ENCODE measurements at regions not wholly inside any gene's neighbourhood (a gene's known extent, or its start where the extent isn't known, plus 50 kb on each side); places are given as distances from the start of the nearest gene placed in this dataset.

DNA sequence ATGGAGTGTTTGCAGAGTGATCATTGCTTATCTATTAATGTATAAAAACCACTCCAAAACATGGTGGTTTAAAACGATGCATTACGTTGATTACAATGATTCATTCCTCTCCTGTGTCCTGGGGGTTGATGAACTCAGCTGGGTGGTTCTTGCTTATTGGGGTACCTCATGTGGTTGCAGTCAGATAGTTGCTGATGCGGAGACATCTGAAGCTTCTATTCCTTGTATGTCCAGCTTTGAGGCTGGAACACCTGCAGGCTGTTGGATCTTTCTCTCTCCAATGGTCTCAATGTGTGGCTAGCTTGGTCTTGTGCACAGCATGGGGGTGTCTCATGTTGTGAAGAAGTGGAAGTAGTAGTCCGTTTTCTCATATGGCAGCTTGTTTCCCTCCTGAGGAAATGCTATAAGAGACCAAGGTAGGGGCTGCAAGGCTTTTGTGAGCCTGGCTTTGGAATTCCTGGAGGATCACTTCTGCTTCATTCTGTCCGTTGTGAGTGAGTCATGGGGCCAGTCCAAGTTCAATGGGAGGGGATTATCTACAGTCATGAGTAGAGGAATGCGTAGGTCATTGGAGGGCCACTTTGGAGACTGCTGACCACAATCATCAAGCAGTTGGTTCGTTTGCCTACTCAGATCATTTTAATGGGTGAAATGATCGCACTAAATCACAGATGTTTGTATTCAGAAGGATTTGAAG lies 601.0 kb downstream of the SLC4A3 start:
- TF ChIP-seq ZEB2 (tag by site-specific recombination; IDR thresholded peaks at IDR 0.05) (no peak), SCRT1 (tag by site-specific recombination; IDR thresholded peaks at IDR 0.05; ENCODE audit: borderline replicate concordance) (no peak), BCL11A (tag by site-specific recombination; IDR thresholded peaks at IDR 0.05; ENCODE audit: low read depth) (no peak), KLF10 (tag by site-specific recombination; IDR thresholded peaks at IDR 0.05) (no peak), ZNF670 (tag by site-specific recombination; IDR thresholded peaks at IDR 0.05; ENCODE audit: low read depth) (no peak)
- TF ChIP-seq, protein P1, sequence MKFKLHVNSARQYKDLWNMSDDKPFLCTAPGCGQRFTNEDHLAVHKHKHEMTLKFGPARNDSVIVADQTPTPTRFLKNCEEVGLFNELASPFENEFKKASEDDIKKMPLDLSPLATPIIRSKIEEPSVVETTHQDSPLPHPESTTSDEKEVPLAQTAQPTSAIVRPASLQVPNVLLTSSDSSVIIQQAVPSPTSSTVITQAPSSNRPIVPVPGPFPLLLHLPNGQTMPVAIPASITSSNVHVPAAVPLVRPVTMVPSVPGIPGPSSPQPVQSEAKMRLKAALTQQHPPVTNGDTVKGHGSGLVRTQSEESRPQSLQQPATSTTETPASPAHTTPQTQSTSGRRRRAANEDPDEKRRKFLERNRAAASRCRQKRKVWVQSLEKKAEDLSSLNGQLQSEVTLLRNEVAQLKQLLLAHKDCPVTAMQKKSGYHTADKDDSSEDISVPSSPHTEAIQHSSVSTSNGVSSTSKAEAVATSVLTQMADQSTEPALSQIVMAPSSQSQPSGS (tag by site-specific recombination; IDR thresholded peaks at IDR 0.05; ENCODE audit: low read depth): no peak
